DOHH2 (cell line): ENCODE measurements at regions not wholly inside any gene's neighbourhood (a gene's known extent, or its start where the extent isn't known, plus 50 kb on each side); places are given as distances from the start of the nearest gene placed in this dataset.

Source experiments
- EZH2phosphoT487 ChIP-seq: fragments of 200-600 bp; sonication (generic); IDR thresholded peaks from 2 replicates; pipeline ENCODE4 v1.6.1; 2017; ENCODE audit warnings: borderline replicate concordance, mild to moderate bottlenecking, antibody characterized with exemption, low read length, moderate library complexity, mixed read lengths
- TF ChIP-seq, protein P1 (sequence below): fragments of 200-600 bp; sonication (generic); IDR thresholded peaks from one replicate; pipeline ENCODE4 v1.5.1; 2014; ENCODE audit warnings: antibody characterized with exemption, mild to moderate bottlenecking, low read depth, low read length; ENCODE audit not compliant: poor library complexity, severe bottlenecking

- TF ChIP-seq, protein P1, sequence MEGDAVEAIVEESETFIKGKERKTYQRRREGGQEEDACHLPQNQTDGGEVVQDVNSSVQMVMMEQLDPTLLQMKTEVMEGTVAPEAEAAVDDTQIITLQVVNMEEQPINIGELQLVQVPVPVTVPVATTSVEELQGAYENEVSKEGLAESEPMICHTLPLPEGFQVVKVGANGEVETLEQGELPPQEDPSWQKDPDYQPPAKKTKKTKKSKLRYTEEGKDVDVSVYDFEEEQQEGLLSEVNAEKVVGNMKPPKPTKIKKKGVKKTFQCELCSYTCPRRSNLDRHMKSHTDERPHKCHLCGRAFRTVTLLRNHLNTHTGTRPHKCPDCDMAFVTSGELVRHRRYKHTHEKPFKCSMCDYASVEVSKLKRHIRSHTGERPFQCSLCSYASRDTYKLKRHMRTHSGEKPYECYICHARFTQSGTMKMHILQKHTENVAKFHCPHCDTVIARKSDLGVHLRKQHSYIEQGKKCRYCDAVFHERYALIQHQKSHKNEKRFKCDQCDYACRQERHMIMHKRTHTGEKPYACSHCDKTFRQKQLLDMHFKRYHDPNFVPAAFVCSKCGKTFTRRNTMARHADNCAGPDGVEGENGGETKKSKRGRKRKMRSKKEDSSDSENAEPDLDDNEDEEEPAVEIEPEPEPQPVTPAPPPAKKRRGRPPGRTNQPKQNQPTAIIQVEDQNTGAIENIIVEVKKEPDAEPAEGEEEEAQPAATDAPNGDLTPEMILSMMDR: no peak
- TF ChIP-seq EZH2phosphoT487: no peak
Observed at GRCh38 chr17:55645361-55645760, 77.3 kb downstream of the TMEM100 start.
